ENCODE measurements at regions not wholly inside any gene's neighbourhood (a gene's known extent, or its start where the extent isn't known, plus 50 kb on each side); places are given as distances from the start of the nearest gene placed in this dataset.

GRCh38 chr13:76489274-76489673, 396.9 kb downstream of the KCTD12 start:
- Histone ChIP-seq H3K9me3 (no peaks in the 10 kb centered on the region), H3K27ac (no peak overlapping the region), H3K36me3 (no peaks in the 10 kb centered on the region), H3K27me3 (no peaks in the 10 kb centered on the region), H3K4me3 (no peak overlapping the region), H3K4me1 (no peaks in the 10 kb centered on the region)
- no peak for DNase-seq (ENCODE audit: low spot score)
- TF ChIP-seq, protein P1, sequence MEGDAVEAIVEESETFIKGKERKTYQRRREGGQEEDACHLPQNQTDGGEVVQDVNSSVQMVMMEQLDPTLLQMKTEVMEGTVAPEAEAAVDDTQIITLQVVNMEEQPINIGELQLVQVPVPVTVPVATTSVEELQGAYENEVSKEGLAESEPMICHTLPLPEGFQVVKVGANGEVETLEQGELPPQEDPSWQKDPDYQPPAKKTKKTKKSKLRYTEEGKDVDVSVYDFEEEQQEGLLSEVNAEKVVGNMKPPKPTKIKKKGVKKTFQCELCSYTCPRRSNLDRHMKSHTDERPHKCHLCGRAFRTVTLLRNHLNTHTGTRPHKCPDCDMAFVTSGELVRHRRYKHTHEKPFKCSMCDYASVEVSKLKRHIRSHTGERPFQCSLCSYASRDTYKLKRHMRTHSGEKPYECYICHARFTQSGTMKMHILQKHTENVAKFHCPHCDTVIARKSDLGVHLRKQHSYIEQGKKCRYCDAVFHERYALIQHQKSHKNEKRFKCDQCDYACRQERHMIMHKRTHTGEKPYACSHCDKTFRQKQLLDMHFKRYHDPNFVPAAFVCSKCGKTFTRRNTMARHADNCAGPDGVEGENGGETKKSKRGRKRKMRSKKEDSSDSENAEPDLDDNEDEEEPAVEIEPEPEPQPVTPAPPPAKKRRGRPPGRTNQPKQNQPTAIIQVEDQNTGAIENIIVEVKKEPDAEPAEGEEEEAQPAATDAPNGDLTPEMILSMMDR (IDR thresholded peaks at IDR 0.05), result no peak

DNA sequence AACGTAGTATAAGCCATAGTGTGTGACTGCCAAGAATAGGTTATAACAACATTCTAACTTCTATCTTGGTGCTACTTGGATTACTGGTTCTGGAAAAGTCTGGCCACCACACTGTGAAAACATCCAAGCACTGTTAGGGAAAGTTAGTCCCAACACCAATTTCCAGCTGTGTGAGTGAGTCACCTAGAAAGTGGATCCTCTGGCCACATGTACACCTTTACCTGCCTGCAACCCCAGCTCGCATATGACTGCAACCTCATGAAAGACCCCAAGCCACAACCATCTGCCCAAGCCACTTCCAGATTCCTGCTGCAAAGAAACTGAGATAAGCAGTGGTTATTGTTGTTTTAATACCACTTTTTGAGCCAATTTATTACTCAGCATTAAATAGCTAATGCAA, 404.5 kb downstream of the KCTD12 start:
- H3K36me3 ChIP-seq, result no peaks in the 10 kb centered on the region
- no peak overlapping the region for H3K27ac ChIP-seq
- no peaks in the 10 kb centered on the region for H3K9me3 ChIP-seq
- no peak overlapping the region for H3K4me3 ChIP-seq
- no peaks in the 10 kb centered on the region for H3K27me3 ChIP-seq
- no peak for DNase-seq (ENCODE audit: low spot score)
- TF ChIP-seq, protein P1 (IDR thresholded peaks at IDR 0.05), result no peak
- H3K4me1 ChIP-seq, result no peaks in the 10 kb centered on the region

DNA sequence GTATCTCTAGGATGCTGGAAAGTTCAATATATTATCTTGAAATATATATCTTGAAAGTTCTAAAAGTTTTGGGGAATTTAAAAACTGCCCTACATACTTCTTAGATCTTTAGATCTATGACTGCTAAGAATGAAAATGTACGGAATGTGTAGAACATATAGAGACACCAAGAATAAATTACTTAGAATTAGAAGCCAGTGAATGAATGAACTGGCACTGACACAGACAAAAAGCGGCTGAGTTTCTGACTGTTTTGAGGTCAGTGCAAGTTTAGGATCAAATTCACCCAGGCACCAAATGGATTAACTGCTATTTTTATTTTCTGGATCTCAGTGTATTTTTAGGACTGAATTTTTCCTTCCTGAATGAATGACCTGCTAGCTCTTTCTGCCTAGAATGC, 411.2 kb downstream of the KCTD12 start:
- Histone ChIP-seq H3K9me3 (no peaks in the 10 kb centered on the region), H3K36me3 (no peaks in the 10 kb centered on the region), H3K27ac (no peak overlapping the region), H3K27me3 (no peaks in the 10 kb centered on the region), H3K4me1 (peaks cover 0 to 9% of the 10 kb centered on the region in 2 donors), H3K4me3 (no peak overlapping the region)
- no peak for DNase-seq (ENCODE audit: low spot score)
- TF ChIP-seq, protein P1 (IDR thresholded peaks at IDR 0.05), result no peak

DNA sequence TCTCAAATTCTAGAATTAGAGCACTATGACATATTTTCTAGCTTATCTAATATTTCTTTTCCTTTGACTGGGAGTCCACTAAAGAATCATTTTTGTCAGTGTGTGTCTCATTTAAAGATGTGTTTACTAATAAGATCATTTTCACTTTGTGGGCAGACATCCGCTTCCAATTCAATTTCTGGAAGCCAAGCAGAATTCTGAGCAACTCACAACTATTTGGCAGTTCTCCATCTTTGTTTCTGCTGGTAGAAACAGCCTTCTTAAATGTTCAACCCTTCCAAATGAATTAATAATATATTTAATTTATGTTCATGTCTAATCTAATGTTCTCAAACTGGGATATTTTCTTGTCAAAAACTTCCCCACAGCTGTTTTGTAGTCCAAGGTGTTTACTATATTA, 411.8 kb downstream of the KCTD12 start:
- TF ChIP-seq, protein P1 (IDR thresholded peaks at IDR 0.05), result no peak
- Histone ChIP-seq H3K27me3 (no peaks in the 10 kb centered on the region), H3K4me1 (peaks cover 0 to 9% of the 10 kb centered on the region in 2 donors), H3K4me3 (no peak overlapping the region), H3K36me3 (no peaks in the 10 kb centered on the region), H3K9me3 (no peaks in the 10 kb centered on the region), H3K27ac (no peak overlapping the region)
- no peak for DNase-seq (ENCODE audit: low spot score)

- TF ChIP-seq, protein P1 (IDR thresholded peaks at IDR 0.05), result peak; percentile 78 to 89
- peaks cover 0 to 9% of the 10 kb centered on the region in 2 donors for H3K4me1 ChIP-seq
- H3K27me3 ChIP-seq, result no peaks in the 10 kb centered on the region
- no peaks in the 10 kb centered on the region for H3K9me3 ChIP-seq
- H3K4me3 ChIP-seq, result no peak overlapping the region
- H3K36me3 ChIP-seq, result no peaks in the 10 kb centered on the region
- H3K27ac ChIP-seq, result no peak overlapping the region
- peak; percentile 84 for DNase-seq (ENCODE audit: low spot score)
These were observed 412.6 kb downstream of the KCTD12 start for GRCh38 chr13:76473552-76474134.

GRCh38 chr13:76472916-76473315, 413.3 kb downstream of the KCTD12 start:
- Histone ChIP-seq H3K27ac (no peak overlapping the region), H3K4me3 (no peak overlapping the region), H3K9me3 (no peaks in the 10 kb centered on the region), H3K27me3 (no peaks in the 10 kb centered on the region), H3K36me3 (no peaks in the 10 kb centered on the region), H3K4me1 (peaks cover 0 to 9% of the 10 kb centered on the region in 2 donors)
- TF ChIP-seq, protein P1 (IDR thresholded peaks at IDR 0.05), result no peak
- DNase-seq (ENCODE audit: low spot score), result no peak

Measured in right atrium auricular region (tissue), 2 donors.